ENCODE measurements at regions not wholly inside any gene's neighbourhood (a gene's known extent, or its start where the extent isn't known, plus 50 kb on each side); places are given as distances from the start of the nearest gene placed in this dataset.

DNA sequence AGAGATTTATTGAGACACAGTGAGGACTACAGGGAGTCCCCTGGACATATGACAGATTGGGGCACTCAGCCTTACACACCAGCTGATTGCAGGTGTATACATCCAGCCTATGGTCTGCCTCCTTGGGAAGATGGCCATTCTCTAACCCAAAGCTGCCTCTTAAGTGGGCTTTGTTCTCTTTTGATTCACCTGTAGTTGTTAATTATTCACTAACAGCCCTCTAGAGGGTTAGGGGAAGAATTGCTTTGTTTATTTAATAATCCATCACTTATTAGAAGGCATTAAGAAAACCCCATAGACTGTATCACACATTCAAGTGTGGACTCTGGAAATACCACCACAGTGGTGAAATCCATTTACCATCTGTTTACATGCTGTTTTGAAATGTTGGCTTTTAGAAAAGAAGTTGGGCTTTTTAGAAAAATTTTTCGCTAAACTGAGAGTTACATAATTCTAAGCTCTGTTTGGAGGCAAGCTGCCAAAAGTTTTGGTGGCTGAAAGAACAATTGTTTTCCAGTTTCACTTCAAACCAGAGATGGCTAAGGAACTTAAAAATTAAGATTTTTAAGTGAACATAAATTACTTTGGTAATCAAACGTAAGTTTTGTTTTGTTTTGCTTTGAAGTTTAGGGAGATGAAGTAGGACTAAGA lies 379.1 kb downstream of the ADRA2A start:
- Mint-ChIP-seq H3K27ac (no peak overlapping the region), H3K4me3 (ENCODE audit: low read depth) (no peak overlapping the region), H3K9me3 (no peaks in the 10 kb centered on the region), H3K27me3 (ENCODE audit: low read depth) (no peaks in the 10 kb centered on the region), H3K36me3 (ENCODE audit: low read depth) (no peaks in the 10 kb centered on the region), H3K4me1 (ENCODE audit: low read depth) (no peaks in the 10 kb centered on the region)
- intact Hi-C loops (cut with micrococcal nuclease) = no loop called here
- DNase-seq (ENCODE audit: low spot score) = no peak

GRCh38 chr10:111458256-111458655 lies 381.4 kb downstream of the ADRA2A start:
- DNase-seq (ENCODE audit: low spot score) = no peak
- H3K4me3 Mint-ChIP-seq (ENCODE audit: low read depth) = no peak overlapping the region
- no peaks in the 10 kb centered on the region for H3K9me3 Mint-ChIP-seq
- H3K27me3 Mint-ChIP-seq (ENCODE audit: low read depth) = no peaks in the 10 kb centered on the region
- no peaks in the 10 kb centered on the region for H3K4me1 Mint-ChIP-seq (ENCODE audit: low read depth)
- H3K27ac Mint-ChIP-seq = no peak overlapping the region
- intact Hi-C loops (cut with micrococcal nuclease) = no loop called here
- no peaks in the 10 kb centered on the region for H3K36me3 Mint-ChIP-seq (ENCODE audit: low read depth)

DNA sequence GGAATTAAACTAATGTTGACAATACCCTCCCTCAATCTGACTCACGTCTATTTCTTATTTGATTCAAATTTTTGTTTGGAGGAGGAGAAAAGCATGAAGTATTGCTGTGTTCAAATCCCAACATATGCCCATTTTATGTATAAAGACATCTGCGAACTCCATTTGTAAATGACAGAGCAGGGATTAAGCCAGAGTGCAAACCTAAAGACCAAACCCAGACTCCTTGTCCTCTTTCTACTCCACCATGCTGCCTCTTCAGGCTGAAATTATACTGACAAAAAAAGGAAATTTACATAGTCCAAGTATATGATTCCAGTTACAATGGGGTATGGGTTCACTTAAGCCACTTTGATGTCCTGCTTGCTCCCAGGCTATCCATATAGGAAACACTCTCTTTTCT lies 383.1 kb downstream of the ADRA2A start:
- Mint-ChIP-seq H3K27ac (no peak overlapping the region), H3K27me3 (ENCODE audit: low read depth) (no peaks in the 10 kb centered on the region), H3K9me3 (no peaks in the 10 kb centered on the region), H3K36me3 (ENCODE audit: low read depth) (no peaks in the 10 kb centered on the region), H3K4me1 (ENCODE audit: low read depth) (no peaks in the 10 kb centered on the region), H3K4me3 (ENCODE audit: low read depth) (no peak overlapping the region)
- intact Hi-C loops (cut with micrococcal nuclease) = no loop called here
- DNase-seq (ENCODE audit: low spot score) = no peak

- no peak for DNase-seq (ENCODE audit: low spot score)
- H3K4me1 Mint-ChIP-seq (ENCODE audit: low read depth) = no peaks in the 10 kb centered on the region
- no peak overlapping the region for H3K4me3 Mint-ChIP-seq (ENCODE audit: low read depth)
- intact Hi-C loops (cut with micrococcal nuclease) = no loop called here
- H3K27me3 Mint-ChIP-seq (ENCODE audit: low read depth) = no peaks in the 10 kb centered on the region
- no peaks in the 10 kb centered on the region for H3K36me3 Mint-ChIP-seq (ENCODE audit: low read depth)
- no peaks in the 10 kb centered on the region for H3K9me3 Mint-ChIP-seq
- no peak overlapping the region for H3K27ac Mint-ChIP-seq
Observed at GRCh38 chr10:111472445-111472844, 395.6 kb downstream of the ADRA2A start.

GRCh38 chr10:111473361-111473760 lies 396.5 kb downstream of the ADRA2A start:
- no peak overlapping the region for H3K27ac Mint-ChIP-seq
- intact Hi-C loops (cut with micrococcal nuclease) = no loop called here
- H3K9me3 Mint-ChIP-seq = no peaks in the 10 kb centered on the region
- H3K36me3 Mint-ChIP-seq (ENCODE audit: low read depth) = no peaks in the 10 kb centered on the region
- H3K4me1 Mint-ChIP-seq (ENCODE audit: low read depth) = no peaks in the 10 kb centered on the region
- no peak for DNase-seq (ENCODE audit: low spot score)
- no peaks in the 10 kb centered on the region for H3K27me3 Mint-ChIP-seq (ENCODE audit: low read depth)
- H3K4me3 Mint-ChIP-seq (ENCODE audit: low read depth) = no peak overlapping the region

DNA sequence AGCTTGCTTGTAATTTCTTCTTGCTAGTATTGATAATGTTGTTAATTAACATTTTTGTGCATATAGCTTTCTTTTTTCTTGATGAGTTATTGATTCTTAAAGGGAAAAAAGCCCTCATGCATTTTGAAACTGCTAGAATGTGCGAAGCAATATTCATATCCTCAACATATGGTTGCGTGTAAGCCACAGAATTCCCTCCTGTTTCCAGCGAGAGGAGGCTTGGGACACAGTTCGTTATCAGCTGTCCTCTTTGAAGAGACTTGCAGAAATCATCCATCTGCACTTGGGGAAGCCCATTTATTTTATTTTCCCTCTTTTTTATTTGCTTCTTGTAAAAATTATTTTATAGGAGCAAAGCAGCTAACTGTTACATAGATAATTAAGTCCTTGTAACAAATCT lies 398.0 kb downstream of the ADRA2A start:
- intact Hi-C loops (cut with micrococcal nuclease) = no loop called here
- H3K27me3 Mint-ChIP-seq (ENCODE audit: low read depth) = no peaks in the 10 kb centered on the region
- no peak overlapping the region for H3K27ac Mint-ChIP-seq
- H3K9me3 Mint-ChIP-seq = no peaks in the 10 kb centered on the region
- no peak for DNase-seq (ENCODE audit: low spot score)
- no peaks in the 10 kb centered on the region for H3K36me3 Mint-ChIP-seq (ENCODE audit: low read depth)
- no peaks in the 10 kb centered on the region for H3K4me1 Mint-ChIP-seq (ENCODE audit: low read depth)
- no peak overlapping the region for H3K4me3 Mint-ChIP-seq (ENCODE audit: low read depth)

DNA sequence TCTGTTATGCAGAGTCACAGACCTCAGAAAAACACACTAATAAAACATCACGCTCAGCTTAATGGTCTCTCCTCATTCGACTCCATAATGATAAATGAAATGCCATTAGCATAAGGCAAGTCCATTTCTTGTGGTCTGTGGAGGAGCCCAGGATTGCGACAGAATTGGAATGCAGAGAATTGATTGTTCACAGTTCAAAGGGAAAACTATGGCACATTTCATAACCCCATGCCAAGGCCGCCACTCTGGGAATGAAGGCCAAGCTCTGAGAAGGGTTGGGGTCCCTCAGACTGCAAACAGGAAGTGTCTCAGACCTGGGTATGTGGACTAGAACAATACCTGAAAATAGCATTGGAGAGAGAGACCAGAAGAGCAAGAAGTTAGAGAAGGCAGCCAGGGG lies 398.9 kb downstream of the ADRA2A start:
- H3K4me3 Mint-ChIP-seq (ENCODE audit: low read depth) = no peak overlapping the region

GRCh38 chr10:111478651-111479050 lies 401.8 kb downstream of the ADRA2A start:
- Mint-ChIP-seq H3K4me3 (ENCODE audit: low read depth) (no peak overlapping the region), H3K27ac (no peak overlapping the region), H3K9me3 (no peaks in the 10 kb centered on the region), H3K27me3 (ENCODE audit: low read depth) (no peaks in the 10 kb centered on the region), H3K36me3 (ENCODE audit: low read depth) (no peaks in the 10 kb centered on the region), H3K4me1 (ENCODE audit: low read depth) (no peaks in the 10 kb centered on the region)
- no peak for DNase-seq (ENCODE audit: low spot score)
- intact Hi-C loops (cut with micrococcal nuclease) = no loop called here

More for the DNA sequence above, 398.9 kb downstream of the ADRA2A start:
- no peak for DNase-seq (ENCODE audit: low spot score)
- Mint-ChIP-seq H3K9me3 (no peaks in the 10 kb centered on the region), H3K36me3 (ENCODE audit: low read depth) (no peaks in the 10 kb centered on the region), H3K27me3 (ENCODE audit: low read depth) (no peaks in the 10 kb centered on the region), H3K4me1 (ENCODE audit: low read depth) (no peaks in the 10 kb centered on the region), H3K27ac (no peak overlapping the region)
- intact Hi-C loops (cut with micrococcal nuclease) = no loop called here

GRCh38 chr10:111479966-111480365 lies 403.1 kb downstream of the ADRA2A start:
- H3K4me1 Mint-ChIP-seq (ENCODE audit: low read depth) = no peaks in the 10 kb centered on the region
- no peaks in the 10 kb centered on the region for H3K36me3 Mint-ChIP-seq (ENCODE audit: low read depth)
- no peaks in the 10 kb centered on the region for H3K9me3 Mint-ChIP-seq
- no peak overlapping the region for H3K27ac Mint-ChIP-seq
- DNase-seq (ENCODE audit: low spot score) = no peak
- intact Hi-C loops (cut with micrococcal nuclease) = no loop called here
- no peak overlapping the region for H3K4me3 Mint-ChIP-seq (ENCODE audit: low read depth)
- no peaks in the 10 kb centered on the region for H3K27me3 Mint-ChIP-seq (ENCODE audit: low read depth)

GRCh38 chr10:111481261-111481826 lies 404.5 kb downstream of the ADRA2A start:
- H3K27me3 Mint-ChIP-seq (ENCODE audit: low read depth) = no peaks in the 10 kb centered on the region
- intact Hi-C loops (cut with micrococcal nuclease) = no loop called here
- no peak overlapping the region for H3K27ac Mint-ChIP-seq
- H3K36me3 Mint-ChIP-seq (ENCODE audit: low read depth) = no peaks in the 10 kb centered on the region
- no peaks in the 10 kb centered on the region for H3K4me1 Mint-ChIP-seq (ENCODE audit: low read depth)
- no peaks in the 10 kb centered on the region for H3K9me3 Mint-ChIP-seq
- no peak overlapping the region for H3K4me3 Mint-ChIP-seq (ENCODE audit: low read depth)
- DNase-seq (ENCODE audit: low spot score) = no peak

GRCh38 chr10:111481866-111482265 lies 405.0 kb downstream of the ADRA2A start:
- DNase-seq (ENCODE audit: low spot score) = no peak
- H3K27me3 Mint-ChIP-seq (ENCODE audit: low read depth) = no peaks in the 10 kb centered on the region
- H3K27ac Mint-ChIP-seq = no peak overlapping the region
- H3K36me3 Mint-ChIP-seq (ENCODE audit: low read depth) = no peaks in the 10 kb centered on the region
- intact Hi-C loops (cut with micrococcal nuclease) = no loop called here
- H3K4me1 Mint-ChIP-seq (ENCODE audit: low read depth) = no peaks in the 10 kb centered on the region
- no peak overlapping the region for H3K4me3 Mint-ChIP-seq (ENCODE audit: low read depth)
- no peaks in the 10 kb centered on the region for H3K9me3 Mint-ChIP-seq

DNA sequence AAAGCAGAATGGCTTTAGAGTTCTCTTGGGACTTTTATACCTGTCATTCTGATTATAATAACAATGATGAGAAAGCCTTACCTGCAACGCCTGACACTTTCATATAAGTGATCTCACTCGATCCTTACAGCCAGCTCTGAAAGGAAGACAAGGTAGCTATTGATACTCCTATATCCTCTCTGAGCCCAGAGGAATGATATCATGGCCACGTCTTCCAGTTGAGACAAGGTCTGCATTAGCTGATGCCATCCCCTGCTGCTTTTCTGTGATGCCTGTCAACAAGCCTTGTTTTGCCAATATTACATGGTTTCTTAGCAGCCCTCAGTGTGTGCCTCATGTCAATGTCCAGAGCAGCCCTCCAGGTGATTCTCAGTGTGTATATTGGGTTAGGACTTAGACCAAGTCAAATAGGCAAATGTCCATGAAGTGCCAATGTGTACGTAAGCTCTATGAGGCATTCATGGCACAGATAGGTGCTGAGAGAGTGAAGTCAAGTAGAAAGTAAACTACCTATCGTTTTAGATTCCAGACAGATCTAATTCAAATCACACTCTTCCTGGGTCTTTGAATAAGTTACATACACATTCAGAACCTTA lies 405.9 kb downstream of the ADRA2A start:
- Mint-ChIP-seq H3K27ac (no peak overlapping the region), H3K36me3 (ENCODE audit: low read depth) (no peaks in the 10 kb centered on the region), H3K4me1 (ENCODE audit: low read depth) (no peaks in the 10 kb centered on the region), H3K4me3 (ENCODE audit: low read depth) (no peak overlapping the region), H3K9me3 (peaks cover 4% of the 10 kb centered on the region), H3K27me3 (ENCODE audit: low read depth) (no peaks in the 10 kb centered on the region)
- no peak for DNase-seq (ENCODE audit: low spot score)
- intact Hi-C loops (cut with micrococcal nuclease) = no loop called here

- Mint-ChIP-seq H3K9me3 (peaks cover 24% of the 10 kb centered on the region), H3K27ac (no peak overlapping the region), H3K27me3 (ENCODE audit: low read depth) (no peaks in the 10 kb centered on the region), H3K4me1 (ENCODE audit: low read depth) (no peaks in the 10 kb centered on the region), H3K36me3 (ENCODE audit: low read depth) (no peaks in the 10 kb centered on the region), H3K4me3 (ENCODE audit: low read depth) (no peak overlapping the region)
- intact Hi-C loops (cut with micrococcal nuclease) = no loop called here
- no peak for DNase-seq (ENCODE audit: low spot score)
Observed at GRCh38 chr10:111485767-111486166, 408.9 kb downstream of the ADRA2A start.

All from activated T-helper 2 cell treated with anti-CD3 and anti-CD28 coated beads, Interferon-gamma antibody, Interleukin-2, Interleukin-4, amounts not matched to agents 10 μg/mL and 5 μg/mL and 100 μg/mL, durations not matched to agents 14 hours and 24 hours and 36 hours (primary cell).